Stomach (tissue), 8 donors: ENCODE measurements at regions not wholly inside any gene's neighbourhood (a gene's known extent, or its start where the extent isn't known, plus 50 kb on each side); places are given as distances from the start of the nearest gene placed in this dataset.

Experiments
- DNase-seq, 2 donors: peaks; one replicate each; pipeline versions ENCODE4 v3.0.0 to v3.0.0-alpha.2; 2013 to 2019
- H3K27ac ChIP-seq, 5 donors: fragments of 200-600 bp in 4 of 5; sonication (generic) in 4 of 5; one replicate each; pipeline ENCODE4 v1.5.1; 2013 to 2019; ENCODE audit warnings: mild to moderate bottlenecking in 1 of 5, moderate library complexity in 1 of 5
- H3K27me3 ChIP-seq, 3 donors: fragments of 200-600 bp; sonication (generic); one replicate each; pipeline ENCODE4 v1.5.1; 2017 to 2019; ENCODE audit warnings: mixed run types in 1 of 3
- H3K36me3 ChIP-seq, 4 donors: fragments of 200-600 bp; sonication (generic); 1 replicate in 3 of 4; 2 replicates in 1 of 4; pipeline ENCODE4 v1.5.1; 2016 to 2019
- H3K4me1 ChIP-seq, 4 donors: fragments of 200-600 bp; sonication (generic); one replicate each; pipeline ENCODE4 v1.5.1; 2016 to 2019
- H3K4me3 ChIP-seq, 4 donors: fragments of 200-600 bp; sonication (generic) in 3 of 4; one replicate each; pipeline ENCODE4 v1.5.1; 2016 to 2019; ENCODE audit warnings: mild to moderate bottlenecking in 1 of 4
- H3K9me3 ChIP-seq, 4 donors: fragments of 200-600 bp; sonication (generic); one replicate each; pipeline ENCODE4 v1.5.1; 2016 to 2019
- CTCF ChIP-seq, 7 experiments: fragments of 450-650 bp in 4 of 7; fragments of 200-600 bp in 3 of 7; sonication (generic) in 3 of 7; IDR thresholded peaks; one replicate each; pipeline ENCODE4 v1.5.1; 2016 to 2019; ENCODE audit warnings: antibody characterized with exemption in 7 of 7, control low read depth in 2 of 7, mild to moderate bottlenecking in 1 of 7
- EP300 ChIP-seq: sonication (generic); formaldehyde crosslinking; IDR thresholded peaks from one replicate; pipeline ENCODE4 v1.6.1; 2017; ENCODE audit warnings: antibody characterized with exemption
- POLR2A ChIP-seq, 4 donors: fragments of 450-650 bp; IDR thresholded peaks; one replicate each; pipeline ENCODE4 v1.6.1; 2016; ENCODE audit warnings: antibody characterized with exemption in 4 of 4, control low read depth in 2 of 4, mild to moderate bottlenecking in 1 of 4, moderate library complexity in 1 of 4
- POLR2AphosphoS5 ChIP-seq, 3 donors: sonication (generic); formaldehyde crosslinking; IDR thresholded peaks; one replicate each; pipeline ENCODE4 v1.6.1; 2016; ENCODE audit warnings: antibody characterized with exemption in 3 of 3
- WGBS, 5 donors: extraction: QIAGEN DNeasy Blood & Tissue Kit in 3 of 5; methylation state at CpG; one replicate each; pipeline versions ENCODE4 v1.1.5 to v1.1.7; 2013 to 2018; 5-methylcytosine and 5-hydroxymethylcytosine counted together
- intact Hi-C: fragments of 100-400 bp; cut with DNase I; formaldehyde crosslinking; loops from one replicate; pipeline ENCODE4 v1.15.1; 2023; ENCODE audit warnings: low total_unique reads
- donor health status: healthy with polysubstance abuse.
- donor health status: Bipolar disorder and iron deficiency.
- donor health status: healthy.

- DNase-seq, result peak in 1 of 2 donors; percentile 60
- Histone ChIP-seq H3K4me3 (no peak overlapping the region), H3K36me3 (no peaks in the 10 kb centered on the region), H3K9me3 (peaks cover 0 to 6% (median 2%) of the 10 kb centered on the region in 4 donors), H3K27ac (no peak overlapping the region), H3K27me3 (peaks cover 0 to 5% (median 0%) of the 10 kb centered on the region in 3 donors), H3K4me1 (no peaks in the 10 kb centered on the region)
- TF ChIP-seq POLR2AphosphoS5 (IDR thresholded peaks at IDR 0.05), result no peak
- no peak for TF ChIP-seq CTCF (IDR thresholded peaks at IDR 0.05)
- no peak for TF ChIP-seq POLR2A (IDR thresholded peaks at IDR 0.05)
- no peak for TF ChIP-seq EP300
- 53 to 74% (median 62%) methylated on average over 6 to 18 of the region's 18 CpGs for WGBS, 5 donors
- intact Hi-C loops, result no loop called here
Observed at GRCh38 chrX:69238114-69238886, 73.0 kb upstream of the PJA1 start.

DNA sequence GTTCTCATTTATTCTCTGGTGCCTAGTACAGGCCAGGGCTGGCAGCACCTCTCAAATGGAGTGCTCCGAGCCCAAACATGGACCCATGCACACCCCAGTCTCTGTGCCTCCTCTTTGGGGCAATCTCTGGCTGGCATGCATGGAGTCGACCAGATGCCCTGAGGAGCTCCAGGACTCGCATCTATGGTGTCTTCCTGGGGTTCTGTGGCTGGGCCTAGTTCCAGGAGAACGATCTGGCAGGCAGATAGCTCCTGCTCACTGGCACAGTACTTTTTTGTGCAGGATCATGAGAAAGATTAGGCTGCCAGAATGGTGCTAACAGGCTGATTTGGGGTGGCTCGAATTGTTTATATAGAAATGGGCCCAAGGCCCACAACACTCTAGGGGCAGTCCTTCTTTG lies 72.0 kb upstream of the PJA1 start:
- DNase-seq, result no peak
- H3K27me3 ChIP-seq, result peaks cover 0 to 5% (median 0%) of the 10 kb centered on the region in 3 donors
- 38 to 100% (median 49%) methylated on average over 1 to 5 of the region's 5 CpGs for WGBS, 5 donors

DNA sequence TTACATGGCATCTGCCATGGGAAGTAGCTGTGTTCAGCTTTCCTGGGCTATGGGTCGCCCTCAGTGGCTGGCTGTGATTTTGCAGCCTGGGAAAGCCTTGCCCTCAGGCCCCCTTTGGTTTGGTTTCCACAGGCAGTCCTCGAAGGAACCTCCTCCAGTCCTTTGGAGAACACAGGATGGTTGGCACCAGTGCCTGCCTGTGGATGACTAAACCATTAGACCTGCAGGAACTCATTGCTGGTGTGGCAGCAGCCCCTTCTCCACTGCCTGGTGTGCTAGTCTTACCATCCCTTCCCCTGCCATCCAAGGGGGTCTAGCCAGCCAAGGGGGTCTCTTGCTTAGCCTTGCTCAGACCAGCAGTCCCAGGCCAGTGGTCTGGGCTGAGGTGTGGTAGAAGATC lies 71.4 kb upstream of the PJA1 start:
- no peak overlapping the region for H3K27ac ChIP-seq
- peaks cover 0 to 6% (median 2%) of the 10 kb centered on the region in 4 donors for H3K9me3 ChIP-seq
- no peak for DNase-seq
- 53 to 92% (median 72%) methylated on average over 2 of the region's 2 CpGs; no CpG with 5 or more reads in 1 of the 5 donors for WGBS, 5 donors
- no peaks in the 10 kb centered on the region for H3K4me1 ChIP-seq
- peaks cover 0 to 5% (median 0%) of the 10 kb centered on the region in 3 donors for H3K27me3 ChIP-seq
- H3K36me3 ChIP-seq, result no peaks in the 10 kb centered on the region
- intact Hi-C loops, result no loop called here
- no peak overlapping the region for H3K4me3 ChIP-seq
- TF ChIP-seq POLR2AphosphoS5 (IDR thresholded peaks at IDR 0.05) (no peak), CTCF (IDR thresholded peaks at IDR 0.05) (no peak), EP300 (no peak), POLR2A (IDR thresholded peaks at IDR 0.05) (no peak)

More for the DNA sequence above, 72.0 kb upstream of the PJA1 start:
- no peaks in the 10 kb centered on the region for H3K4me1 ChIP-seq
- H3K4me3 ChIP-seq, result no peak overlapping the region
- H3K27ac ChIP-seq, result no peak overlapping the region
- intact Hi-C loops, result no loop called here
- H3K9me3 ChIP-seq, result peaks cover 0 to 6% (median 2%) of the 10 kb centered on the region in 4 donors
- no peaks in the 10 kb centered on the region for H3K36me3 ChIP-seq
- TF ChIP-seq CTCF (IDR thresholded peaks at IDR 0.05), result no peak
- TF ChIP-seq POLR2AphosphoS5 (IDR thresholded peaks at IDR 0.05), result no peak
- TF ChIP-seq POLR2A (IDR thresholded peaks at IDR 0.05), result no peak
- TF ChIP-seq EP300, result no peak

DNA sequence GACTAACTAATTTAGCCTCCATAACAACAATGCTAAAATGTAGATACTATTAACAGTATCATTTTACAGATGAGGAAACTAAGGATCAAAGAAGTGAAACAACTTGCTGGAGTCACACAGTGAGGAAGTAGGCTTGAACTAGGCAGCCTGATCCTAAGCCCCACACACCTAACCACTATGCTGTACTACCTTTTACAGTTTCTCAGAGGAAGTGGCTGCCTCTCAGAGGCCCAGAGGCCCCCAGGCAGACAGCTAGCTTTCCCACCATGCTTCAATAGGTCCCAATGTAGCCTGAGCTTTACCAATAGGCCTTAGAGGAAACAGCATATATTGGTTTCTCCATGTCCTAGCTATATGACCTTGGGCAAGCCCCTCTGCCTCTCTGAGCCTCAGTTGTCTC lies 69.4 kb upstream of the PJA1 start:
- no peak for DNase-seq
- Histone ChIP-seq H3K4me1 (no peaks in the 10 kb centered on the region), H3K9me3 (peaks cover 0 to 6% (median 2%) of the 10 kb centered on the region in 4 donors), H3K4me3 (no peak overlapping the region), H3K36me3 (no peaks in the 10 kb centered on the region), H3K27ac (no peak overlapping the region), H3K27me3 (peaks cover 0 to 5% (median 0%) of the 10 kb centered on the region in 3 donors)
- intact Hi-C loops, result no loop called here
- no peak for TF ChIP-seq POLR2A (IDR thresholded peaks at IDR 0.05)

GRCh38 chrX:69232945-69233344 lies 67.7 kb upstream of the PJA1 start:
- Histone ChIP-seq H3K9me3 (peaks cover 0 to 6% (median 2%) of the 10 kb centered on the region in 4 donors), H3K4me1 (no peaks in the 10 kb centered on the region), H3K36me3 (no peaks in the 10 kb centered on the region), H3K4me3 (no peak overlapping the region), H3K27me3 (peaks cover 0 to under 1% (median 0%) of the 10 kb centered on the region in 3 donors), H3K27ac (no peak overlapping the region)
- TF ChIP-seq POLR2A (IDR thresholded peaks at IDR 0.05) (no peak), POLR2AphosphoS5 (IDR thresholded peaks at IDR 0.05) (no peak), CTCF (IDR thresholded peaks at IDR 0.05) (no peak), EP300 (no peak)
- intact Hi-C loops, result no loop called here
- 27 to 49% (median 40%) methylated on average over 2 to 3 of the region's 3 CpGs for WGBS, 5 donors
- no peak for DNase-seq
